H9 (cell line): ENCODE measurements at regions not wholly inside any gene's neighbourhood (a gene's known extent, or its start where the extent isn't known, plus 50 kb on each side); places are given as distances from the start of the nearest gene placed in this dataset.

ENCODE experiments used
- DNase-seq: peaks from one replicate; pipeline ENCODE4 v3.0.0-alpha.2; 2017
- H2AFZ ChIP-seq: one replicate; pipeline ENCODE4 v1.6.1; 2013; ENCODE audit warnings: mild to moderate bottlenecking, low read length, control low read depth, moderate library complexity
- H2AK5ac ChIP-seq: 2 replicates; pipeline ENCODE4 v1.6.1; 2013; ENCODE audit warnings: low read length, control low read depth, mixed read lengths; ENCODE audit not compliant: insufficient read length
- H2BK120ac ChIP-seq: one replicate; pipeline ENCODE4 v1.6.1; 2013; ENCODE audit warnings: low read depth, mild to moderate bottlenecking, low read length, control low read depth, inconsistent platforms; ENCODE audit not compliant: poor library complexity, severe bottlenecking
- H2BK12ac ChIP-seq: 2 replicates; pipeline ENCODE4 v1.6.1; 2013; ENCODE audit warnings: low read length, control low read depth, mixed read lengths, low read depth; ENCODE audit not compliant: insufficient read length
- H2BK15ac ChIP-seq: 2 replicates; pipeline ENCODE4 v1.6.1; 2013; ENCODE audit warnings: low read depth, low read length, control low read depth
- H2BK20ac ChIP-seq: one replicate; pipeline ENCODE4 v1.6.1; 2013; ENCODE audit warnings: low read depth, mild to moderate bottlenecking, low read length, control low read depth, inconsistent platforms; ENCODE audit not compliant: poor library complexity, severe bottlenecking
- H2BK5ac ChIP-seq: 2 replicates; pipeline ENCODE4 v1.6.1; 2013; ENCODE audit warnings: low read length, control low read depth, mixed read lengths; ENCODE audit not compliant: insufficient read length
- H3K14ac ChIP-seq: 2 replicates; pipeline ENCODE4 v1.6.1; 2013; ENCODE audit warnings: low read length, control low read depth; ENCODE audit not compliant: insufficient read depth
- H3K18ac ChIP-seq: 2 replicates; pipeline ENCODE4 v1.6.1; 2013; ENCODE audit warnings: low read depth, mild to moderate bottlenecking, mixed read lengths, low read length, control low read depth; ENCODE audit not compliant: insufficient read length
- H3K23ac ChIP-seq: 2 replicates; pipeline ENCODE4 v1.6.1; 2013; ENCODE audit warnings: low read length, control low read depth, mixed read lengths, low read depth; ENCODE audit not compliant: insufficient read length
- H3K23me2 ChIP-seq: 2 replicates; pipeline ENCODE4 v1.6.1; 2013; ENCODE audit warnings: low read depth, mild to moderate bottlenecking, mixed read lengths, low read length, control low read depth; ENCODE audit not compliant: insufficient read length, poor library complexity, severe bottlenecking
- H3K27ac ChIP-seq: 2 replicates; pipeline ENCODE4 v1.5.1; 2013; ENCODE audit warnings: low read length, control low read depth, mixed read lengths, low read depth; ENCODE audit not compliant: insufficient read length
- H3K27me3 ChIP-seq: 2 replicates; pipeline ENCODE4 v1.6.1; 2013; ENCODE audit warnings: low read length, control low read depth, inconsistent platforms; ENCODE audit not compliant: insufficient read depth
- H3K4ac ChIP-seq: 2 replicates; pipeline ENCODE4 v1.6.1; 2013; ENCODE audit warnings: low read depth, mild to moderate bottlenecking, control low read depth, inconsistent platforms, low read length, moderate library complexity
- H3K4me1 ChIP-seq: 2 replicates; pipeline ENCODE4 v1.6.1; 2013; ENCODE audit warnings: low read length, control low read depth, inconsistent platforms; ENCODE audit not compliant: insufficient read depth
- H3K4me2 ChIP-seq: 2 replicates; pipeline ENCODE4 v1.6.1; 2013; ENCODE audit warnings: low read length, control low read depth, mixed read lengths; ENCODE audit not compliant: insufficient read length, insufficient read depth
- H3K56ac ChIP-seq: 2 replicates; pipeline ENCODE4 v1.6.1; 2013; ENCODE audit warnings: low read depth, mild to moderate bottlenecking, mixed read lengths, low read length, control low read depth; ENCODE audit not compliant: insufficient read length
- H3K79me1 ChIP-seq: 2 replicates; pipeline ENCODE4 v1.6.1; 2013; ENCODE audit warnings: low read depth, mild to moderate bottlenecking, moderate library complexity, low read length, control low read depth, inconsistent platforms; ENCODE audit not compliant: insufficient read depth, poor library complexity, severe bottlenecking
- H3K79me2 ChIP-seq: 2 replicates; pipeline ENCODE4 v1.6.1; 2013; ENCODE audit warnings: low read length, control low read depth, inconsistent platforms; ENCODE audit not compliant: insufficient read depth
- H3K9ac ChIP-seq: 2 replicates; pipeline ENCODE4 v1.6.1; 2013; ENCODE audit warnings: low read length, control low read depth, mixed read lengths; ENCODE audit not compliant: insufficient read length; ENCODE audit errors: extremely low read depth
- H3K9me3 ChIP-seq: one replicate; pipeline ENCODE4 v1.6.1; 2013; ENCODE audit warnings: low read depth, low read length, inconsistent platforms; ENCODE audit not compliant: control insufficient read depth
- H3T11ph ChIP-seq: one replicate; pipeline ENCODE4 v1.6.1; 2013; ENCODE audit warnings: mild to moderate bottlenecking, low read length, control low read depth, inconsistent platforms
- H4K20me1 ChIP-seq: one replicate; pipeline ENCODE4 v1.6.1; 2013; ENCODE audit not compliant: control insufficient read depth, insufficient read length, insufficient read depth
- H4K5ac ChIP-seq: 2 replicates; pipeline ENCODE4 v1.6.1; 2013; ENCODE audit warnings: low read depth, mild to moderate bottlenecking, mixed read lengths, low read length, control low read depth; ENCODE audit not compliant: insufficient read length
- H4K8ac ChIP-seq: replicated peaks from 2 replicates; pipeline ENCODE4 v1.6.1; 2013; ENCODE audit warnings: low read length, control low read depth, mixed read lengths, low read depth; ENCODE audit not compliant: insufficient read length
- H4K91ac ChIP-seq: 2 replicates; pipeline ENCODE4 v1.6.1; 2013; ENCODE audit warnings: low read depth, mild to moderate bottlenecking, moderate library complexity, mixed read lengths, low read length, control low read depth; ENCODE audit not compliant: insufficient read length
- H3K27ac Mint-ChIP-seq, 3 experiments: 2 replicates in 2 of 3; 3 replicates in 1 of 3; pipeline ENCODE4 v1.8.0; 2020 to 2021; ENCODE audit warnings: mixed read lengths in 3 of 3, mild to moderate bottlenecking in 1 of 3, moderate library complexity in 1 of 3
- H3K27me3 Mint-ChIP-seq: 2 replicates; pipeline ENCODE4 v1.8.0; 2021; ENCODE audit warnings: low read depth, mild to moderate bottlenecking, moderate library complexity, mixed read lengths
- H3K36me3 Mint-ChIP-seq, 3 experiments: 2 replicates in 2 of 3; 3 replicates in 1 of 3; pipeline ENCODE4 v1.8.0; 2020 to 2021; ENCODE audit warnings: low read depth in 3 of 3, mixed read lengths in 3 of 3; ENCODE audit not compliant: insufficient read depth in 1 of 3
- H3K4me1 Mint-ChIP-seq, 2 experiments: 2 replicates each; pipeline ENCODE4 v1.8.0; 2020; ENCODE audit warnings: mixed read lengths in 2 of 2
- H3K4me3 Mint-ChIP-seq, 2 experiments: 2 replicates in 1 of 2; 3 replicates in 1 of 2; pipeline ENCODE4 v1.8.0; 2020 to 2021; ENCODE audit warnings: mild to moderate bottlenecking in 2 of 2, mixed read lengths in 2 of 2, moderate library complexity in 1 of 2
- H3K9me3 Mint-ChIP-seq, 2 experiments: 2 replicates in 1 of 2; 3 replicates in 1 of 2; pipeline ENCODE4 v1.8.0; 2020; ENCODE audit warnings: mild to moderate bottlenecking in 2 of 2, mixed read lengths in 2 of 2, moderate library complexity in 1 of 2
- CTCF ChIP-seq: fragments of 200-600 bp; sonication (generic); conservative IDR thresholded peaks from 3 replicates; pipeline ENCODE4 v1.8.0; 2021; ENCODE audit warnings: antibody characterized with exemption, mild to moderate bottlenecking
- WGBS: extraction: QIAGEN DNeasy Blood & Tissue Kit; methylation state at CpG from one replicate; pipeline ENCODE4 v1.1.7; 2013; ENCODE audit warnings: missing lambda C conversion rate, low lambda C conversion rate, mixed read lengths; ENCODE audit not compliant: insufficient read length; ENCODE audit errors: extremely low coverage; 5-methylcytosine and 5-hydroxymethylcytosine counted together

- Histone ChIP-seq H3K23me2 (no peaks in the 10 kb centered on the region), H3K79me2 (no peaks in the 10 kb centered on the region), H3K27me3 (no peaks in the 10 kb centered on the region), H2BK12ac (no peak overlapping the region), H2AK5ac (no peak overlapping the region), H4K20me1 (no peaks in the 10 kb centered on the region), H3K14ac (no peak overlapping the region), H2BK120ac (no peak overlapping the region), H2BK15ac (no peak overlapping the region), H2BK20ac (no peak overlapping the region), H3K9ac (no peak overlapping the region), H3T11ph (no peak overlapping the region), H3K4me1 (no peaks in the 10 kb centered on the region), H3K27ac (no peak overlapping the region), H3K18ac (no peak overlapping the region), H4K8ac (no peak overlapping the region), H3K4ac (no peak overlapping the region), H3K4me2 (no peak overlapping the region), H4K5ac (no peak overlapping the region), H3K79me1 (no peaks in the 10 kb centered on the region), H2BK5ac (no peak overlapping the region), H3K23ac (no peak overlapping the region), H3K9me3 (no peaks in the 10 kb centered on the region), H4K91ac (no peak overlapping the region), H3K56ac (no peak overlapping the region), H2AFZ (no peak overlapping the region)
- no CpG with 5 or more reads among the region's 6 CpGs for WGBS
- no peak for TF ChIP-seq CTCF
- Mint-ChIP-seq H3K27me3 (no peaks in the 10 kb centered on the region), H3K9me3 (peaks cover 2 to 4% of the 10 kb centered on the region in 2 experiments; a peak in 3 of 5 replicates), H3K36me3 (no peaks in the 10 kb centered on the region), H3K4me1 (peaks cover 3 to 16% of the 10 kb centered on the region in 2 experiments; a peak in 3 of 4 replicates), H3K4me3 (no peak overlapping the region), H3K27ac (no peak overlapping the region)
- no peak for DNase-seq
Measured at GRCh38 chr3:7847521-7847920, 654.1 kb upstream of the LMCD1 start.
